Activated B cell treated with CpG ODN at 0.5 μM for 24 hours (primary cell): ENCODE measurements at regions not wholly inside any gene's neighbourhood (a gene's known extent, or its start where the extent isn't known, plus 50 kb on each side); places are given as distances from the start of the nearest gene placed in this dataset.

ENCODE experiments used
- ATAC-seq: fragments of 200-7000 bp; cut with Tn5 transposase; one replicate; pipeline ENCODE4 v1.10.0; 2021; ENCODE audit warnings: low read depth, mild to moderate bottlenecking, moderate library complexity
- CTCF ChIA-PET: fragments of 350-600 bp; sonication (Branson Sonifier 250); formaldehyde crosslinking; loops from one replicate; lab custom pipeline; 2021; ENCODE audit warnings: antibody characterized with exemption; lab: Charles Lee
- POLR2A ChIA-PET: fragments of 350-600 bp; sonication (Branson Sonifier 250); formaldehyde crosslinking; loops from one replicate; lab custom pipeline; 2021; ENCODE audit warnings: antibody characterized with exemption; lab: Charles Lee
- DNase-seq: peaks from one replicate; pipeline ENCODE4 v3.0.0; 2022
- H3K27ac Mint-ChIP-seq: one replicate; pipeline ENCODE4 v1.8.0; 2020; ENCODE audit warnings: mixed read lengths
- H3K27me3 Mint-ChIP-seq: one replicate; pipeline ENCODE4 v1.8.0; 2021; ENCODE audit warnings: mixed read lengths
- H3K36me3 Mint-ChIP-seq: one replicate; pipeline ENCODE4 v1.8.0; 2021; ENCODE audit warnings: low read depth, mixed read lengths
- H3K4me1 Mint-ChIP-seq: one replicate; pipeline ENCODE4 v1.8.0; 2021; ENCODE audit warnings: mixed read lengths
- H3K4me3 Mint-ChIP-seq: one replicate; pipeline ENCODE4 v1.8.0; 2020; ENCODE audit warnings: mild to moderate bottlenecking, mixed read lengths
- H3K9me3 Mint-ChIP-seq: one replicate; pipeline ENCODE4 v1.8.0; 2020; ENCODE audit warnings: mixed read lengths
- CTCF ChIP-seq: fragments of 200-600 bp; IDR thresholded peaks from one replicate; pipeline ENCODE4 v1.8.0; 2022; ENCODE audit warnings: antibody characterized with exemption, mild to moderate bottlenecking
- intact Hi-C: fragments of 100-400 bp; cut with micrococcal nuclease; formaldehyde crosslinking; loops from one replicate; pipeline ENCODE4 v1.15.1; 2024

DNA sequence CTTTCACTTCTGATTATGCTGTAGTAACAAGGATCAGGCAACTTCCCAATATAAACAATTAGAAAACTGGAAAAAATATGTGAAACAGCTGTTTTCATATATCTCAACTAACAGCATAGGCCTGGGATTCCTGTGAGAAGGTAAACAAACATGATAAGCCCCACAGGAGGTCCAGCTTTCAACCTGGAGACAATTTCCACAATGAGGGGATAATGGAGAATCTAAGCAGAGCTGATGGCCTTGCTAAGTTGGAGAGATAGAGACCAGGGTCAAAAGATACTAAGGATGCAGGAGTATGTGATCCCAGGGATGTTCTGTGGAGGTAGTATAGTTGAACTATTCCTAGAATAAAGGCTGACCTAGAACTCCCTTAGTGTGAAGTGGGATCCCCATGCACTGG lies 452.3 kb upstream of the ACTRT1 start:
- TF ChIP-seq CTCF = no peak
- POLR2A ChIA-PET = no interaction called here
- Mint-ChIP-seq H3K9me3 (no peaks in the 10 kb centered on the region), H3K4me1 (no peaks in the 10 kb centered on the region), H3K27me3 (no peaks in the 10 kb centered on the region), H3K4me3 (no peak overlapping the region), H3K27ac (no peak overlapping the region), H3K36me3 (no peaks in the 10 kb centered on the region)
- DNase-seq = no peak
- CTCF ChIA-PET = no interaction called here
- ATAC-seq = no peak
- intact Hi-C loops = no loop called here

DNA sequence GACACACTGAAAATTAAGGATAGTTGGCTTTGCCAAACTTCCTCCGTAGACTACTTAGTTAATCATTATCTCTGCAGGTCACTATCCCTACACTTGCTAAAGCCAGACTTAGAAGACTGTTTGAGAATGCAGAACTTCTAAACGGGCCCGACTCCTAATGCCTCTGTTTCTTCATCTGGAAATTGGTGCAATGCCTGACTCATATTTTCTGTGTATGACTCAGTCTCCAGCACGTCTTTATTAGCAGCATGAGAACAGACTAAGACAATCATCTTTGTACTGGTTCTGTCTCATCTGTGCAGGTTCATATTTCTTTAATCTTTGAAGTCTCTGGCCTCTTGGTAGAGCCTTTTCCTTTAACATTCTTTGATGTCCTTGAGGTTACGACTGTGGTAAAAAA lies 411.9 kb upstream of the ACTRT1 start:
- ChIA-PET POLR2A (no interaction called here), CTCF (no interaction called here)
- H3K9me3 Mint-ChIP-seq = peaks cover 3% of the 10 kb centered on the region
- H3K27ac Mint-ChIP-seq = no peak overlapping the region
- no peaks in the 10 kb centered on the region for H3K36me3 Mint-ChIP-seq
- TF ChIP-seq CTCF = no peak
- H3K27me3 Mint-ChIP-seq = no peaks in the 10 kb centered on the region
- ATAC-seq (no peak), DNase-seq (no peak)
- H3K4me1 Mint-ChIP-seq = no peaks in the 10 kb centered on the region
- no peak overlapping the region for H3K4me3 Mint-ChIP-seq
- intact Hi-C loops = no loop called here

- Mint-ChIP-seq H3K9me3 (peaks cover 2% of the 10 kb centered on the region), H3K4me1 (no peaks in the 10 kb centered on the region), H3K4me3 (no peak overlapping the region), H3K27ac (no peak overlapping the region), H3K27me3 (no peaks in the 10 kb centered on the region), H3K36me3 (no peaks in the 10 kb centered on the region)
- no peak for TF ChIP-seq CTCF
- CTCF ChIA-PET = no interaction called here
- DNase-seq (no peak), ATAC-seq (no peak)
- POLR2A ChIA-PET = no interaction called here
- intact Hi-C loops = no loop called here
These were observed 408.6 kb upstream of the ACTRT1 start for GRCh38 chrX:128460835-128461234.

DNA sequence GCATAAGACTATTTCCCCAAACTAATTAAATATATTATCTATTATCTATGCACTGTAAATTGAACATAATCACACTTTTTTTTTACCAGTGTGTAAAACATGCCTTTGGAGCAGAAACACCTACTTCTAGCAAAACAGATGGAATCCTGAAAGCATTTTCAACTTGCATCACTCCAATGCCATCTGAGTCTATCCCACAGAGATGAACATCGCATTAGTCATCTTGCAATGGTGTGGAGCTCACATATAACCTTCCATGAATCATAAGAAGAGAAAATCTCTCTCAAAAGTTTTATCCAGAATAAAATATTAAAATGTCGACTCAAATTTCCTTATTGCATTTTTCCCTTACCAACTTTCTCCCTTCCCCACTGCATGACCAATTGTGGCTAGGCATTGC lies 406.7 kb upstream of the ACTRT1 start:
- Mint-ChIP-seq H3K4me3 (no peak overlapping the region), H3K4me1 (no peaks in the 10 kb centered on the region), H3K9me3 (peaks cover 5% of the 10 kb centered on the region), H3K36me3 (no peaks in the 10 kb centered on the region), H3K27ac (no peak overlapping the region), H3K27me3 (no peaks in the 10 kb centered on the region)
- intact Hi-C loops = no loop called here
- ChIA-PET POLR2A (no interaction called here), CTCF (no interaction called here)
- ATAC-seq = no peak
- no peak for TF ChIP-seq CTCF
- DNase-seq = no peak

GRCh38 chrX:128457674-128458073 lies 405.5 kb upstream of the ACTRT1 start:
- no peak for DNase-seq
- H3K36me3 Mint-ChIP-seq = no peaks in the 10 kb centered on the region
- no peak overlapping the region for H3K27ac Mint-ChIP-seq
- ChIA-PET POLR2A (no interaction called here), CTCF (no interaction called here)
- peaks cover 6% of the 10 kb centered on the region for H3K9me3 Mint-ChIP-seq
- no peaks in the 10 kb centered on the region for H3K4me1 Mint-ChIP-seq
- intact Hi-C loops = no loop called here
- H3K27me3 Mint-ChIP-seq = no peaks in the 10 kb centered on the region
- H3K4me3 Mint-ChIP-seq = no peak overlapping the region
- ATAC-seq = no peak
- no peak for TF ChIP-seq CTCF
